GM19455 (cell line): ENCODE measurements at regions not wholly inside any gene's neighbourhood (a gene's known extent, or its start where the extent isn't known, plus 50 kb on each side); places are given as distances from the start of the nearest gene placed in this dataset.
"Not testable (repeated sequence)": the region's sequence is repeated elsewhere in the genome, so short reads cannot be mapped to it uniquely, and the experiment has no call there.

Source experiments
- ATAC-seq: cut with Tn5 transposase; IDR thresholded peaks from one replicate; pipeline ENCODE4 v1.9.1; 2021; ENCODE audit not compliant: unreplicated experiment

DNA sequence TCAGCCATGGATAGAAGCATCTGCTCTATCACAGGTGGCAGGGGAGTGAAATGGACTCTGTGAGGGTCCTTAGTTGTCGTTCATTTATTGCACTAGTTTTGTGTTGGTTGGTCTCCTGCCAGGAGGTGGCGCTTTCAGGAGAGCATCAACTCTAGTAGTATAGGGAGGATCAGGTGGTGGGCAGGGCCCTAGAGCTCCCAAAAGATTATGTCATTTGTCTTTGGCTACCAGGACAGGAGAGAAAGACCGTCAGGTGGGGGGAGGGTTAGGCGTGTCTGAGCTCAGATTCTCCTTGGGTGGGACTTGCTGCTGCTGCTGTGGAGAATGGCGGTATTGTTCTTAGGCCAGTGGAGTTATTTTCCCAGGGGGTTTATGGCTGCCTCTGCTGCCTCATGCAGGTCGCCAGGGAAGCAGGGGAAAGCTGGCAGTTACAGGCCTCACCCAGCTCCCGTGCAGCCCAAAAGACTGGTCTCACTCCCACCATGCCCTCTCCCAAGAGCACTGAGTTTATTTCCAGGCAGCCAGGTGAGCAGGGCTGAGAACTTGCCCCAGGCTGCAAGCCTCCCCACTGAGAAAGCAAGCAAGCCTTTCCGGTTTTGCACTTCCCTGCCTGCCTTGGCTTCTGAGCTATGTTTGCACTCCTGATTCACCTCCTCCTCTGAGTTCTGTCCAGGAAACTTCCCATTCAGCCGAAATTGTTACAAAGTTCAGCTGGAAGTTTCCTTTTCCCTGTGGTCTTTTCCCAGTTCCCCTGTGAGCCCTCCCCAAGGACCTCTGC lies 317.3 kb downstream of the TAF11L14 start:
- no peak for ATAC-seq

DNA sequence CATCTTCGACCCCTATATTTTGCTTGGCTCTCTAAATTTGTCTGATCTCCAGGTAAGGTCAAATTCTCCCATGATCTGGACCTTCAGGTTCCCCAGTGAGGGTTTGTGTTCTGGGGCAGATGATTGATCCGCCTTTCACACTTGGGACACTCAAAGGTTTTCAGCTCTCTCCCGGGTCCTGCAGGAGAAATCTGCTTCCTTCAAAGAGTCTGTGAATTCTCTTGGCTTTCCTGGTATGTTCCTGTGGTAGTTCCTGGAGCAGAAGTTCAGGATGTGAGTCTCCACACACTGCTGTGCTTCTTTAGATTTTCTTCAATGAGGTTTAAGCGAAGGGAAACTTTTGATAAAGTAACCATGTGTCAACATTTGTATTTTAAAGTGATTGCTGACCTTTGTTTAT lies 318.0 kb downstream of the TAF11L14 start:
- ATAC-seq, result no peak

DNA sequence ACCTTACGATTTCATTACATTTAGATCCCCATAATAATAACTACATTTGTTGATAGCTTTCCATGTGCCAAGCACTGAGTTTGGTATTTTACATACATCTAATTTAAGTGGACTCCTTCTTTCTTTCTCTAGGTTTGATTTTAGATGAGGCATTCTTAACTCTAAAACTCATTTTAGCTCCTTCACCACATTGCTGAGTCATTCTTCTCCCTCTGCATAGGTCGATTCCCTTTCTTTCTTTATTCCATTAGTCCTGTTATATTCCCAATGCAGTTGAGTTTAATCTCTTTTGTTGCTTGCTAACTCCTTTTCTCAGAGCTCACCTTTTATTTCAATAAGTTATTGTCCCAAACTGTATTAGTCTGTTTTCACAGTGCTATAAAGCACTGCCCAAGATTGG lies 329.8 kb downstream of the TAF11L14 start:
- no peak for ATAC-seq

DNA sequence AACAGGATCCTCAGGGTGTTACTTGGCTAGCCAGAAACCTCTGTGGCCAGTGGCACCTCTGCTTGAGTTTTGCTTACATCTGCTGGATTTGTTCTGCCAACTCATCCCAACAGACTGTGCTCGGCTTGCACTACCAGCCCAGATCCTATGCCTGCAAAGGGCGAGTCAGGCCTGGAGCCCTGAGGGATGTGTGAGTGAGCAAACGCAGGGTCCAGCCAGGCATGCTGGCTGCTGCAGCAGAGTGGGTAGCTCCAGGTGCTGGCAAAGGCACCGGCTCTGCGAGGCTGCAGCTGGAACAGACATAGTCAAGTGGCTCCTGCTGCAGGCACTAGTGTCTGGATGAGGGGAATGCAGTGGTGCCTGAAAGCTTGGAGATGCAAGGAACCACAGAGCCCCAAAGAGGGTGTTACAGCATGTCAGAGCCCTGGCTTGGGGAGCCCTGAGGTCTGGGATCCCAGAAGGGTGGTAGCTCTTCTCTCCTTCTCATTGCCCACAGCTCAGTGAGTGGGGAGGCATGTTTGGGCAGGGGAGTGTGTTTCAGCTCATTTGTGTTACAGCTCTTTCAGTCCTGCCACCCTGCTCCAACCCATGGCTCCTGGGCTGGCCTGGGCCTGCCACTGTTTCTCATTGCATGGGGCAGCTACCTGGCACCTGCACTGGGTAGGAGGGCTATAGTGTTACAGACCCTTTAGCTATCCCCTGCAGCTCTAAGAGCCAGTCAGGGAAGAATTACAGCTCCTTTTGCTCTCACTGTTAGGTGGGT lies 332.6 kb downstream of the TAF11L14 start:
- ATAC-seq, result no peak

- no peak for ATAC-seq
Measured at GRCh38 chr5:17976404-17976803, 342.1 kb downstream of the TAF11L14 start.

- ATAC-seq, result no peak
Measured at GRCh38 chr5:17978954-17979353, 344.7 kb downstream of the TAF11L14 start.

DNA sequence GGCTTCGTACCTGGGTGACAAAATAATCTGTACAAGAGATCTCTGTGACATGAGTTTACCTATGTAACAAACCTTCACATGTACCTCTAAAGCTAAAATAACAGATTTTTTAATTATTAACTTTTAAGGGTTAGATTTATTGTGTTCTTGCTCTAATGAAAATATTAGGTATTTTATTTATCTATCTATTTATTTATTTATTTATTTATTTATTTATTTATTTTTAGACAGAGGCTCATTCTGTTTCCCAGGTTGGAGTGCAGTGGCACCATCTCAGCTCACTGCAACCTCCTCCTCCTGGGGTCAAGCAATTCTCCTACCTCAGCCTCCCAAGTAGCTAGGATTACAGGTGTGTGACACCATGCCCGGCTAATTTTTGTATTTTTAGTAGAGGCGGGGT lies 348.4 kb downstream of the TAF11L14 start:
- ATAC-seq, result not testable (repeated sequence)

- ATAC-seq, result no peak
Measured at GRCh38 chr5:17989036-17989435, 354.8 kb downstream of the TAF11L14 start.

DNA sequence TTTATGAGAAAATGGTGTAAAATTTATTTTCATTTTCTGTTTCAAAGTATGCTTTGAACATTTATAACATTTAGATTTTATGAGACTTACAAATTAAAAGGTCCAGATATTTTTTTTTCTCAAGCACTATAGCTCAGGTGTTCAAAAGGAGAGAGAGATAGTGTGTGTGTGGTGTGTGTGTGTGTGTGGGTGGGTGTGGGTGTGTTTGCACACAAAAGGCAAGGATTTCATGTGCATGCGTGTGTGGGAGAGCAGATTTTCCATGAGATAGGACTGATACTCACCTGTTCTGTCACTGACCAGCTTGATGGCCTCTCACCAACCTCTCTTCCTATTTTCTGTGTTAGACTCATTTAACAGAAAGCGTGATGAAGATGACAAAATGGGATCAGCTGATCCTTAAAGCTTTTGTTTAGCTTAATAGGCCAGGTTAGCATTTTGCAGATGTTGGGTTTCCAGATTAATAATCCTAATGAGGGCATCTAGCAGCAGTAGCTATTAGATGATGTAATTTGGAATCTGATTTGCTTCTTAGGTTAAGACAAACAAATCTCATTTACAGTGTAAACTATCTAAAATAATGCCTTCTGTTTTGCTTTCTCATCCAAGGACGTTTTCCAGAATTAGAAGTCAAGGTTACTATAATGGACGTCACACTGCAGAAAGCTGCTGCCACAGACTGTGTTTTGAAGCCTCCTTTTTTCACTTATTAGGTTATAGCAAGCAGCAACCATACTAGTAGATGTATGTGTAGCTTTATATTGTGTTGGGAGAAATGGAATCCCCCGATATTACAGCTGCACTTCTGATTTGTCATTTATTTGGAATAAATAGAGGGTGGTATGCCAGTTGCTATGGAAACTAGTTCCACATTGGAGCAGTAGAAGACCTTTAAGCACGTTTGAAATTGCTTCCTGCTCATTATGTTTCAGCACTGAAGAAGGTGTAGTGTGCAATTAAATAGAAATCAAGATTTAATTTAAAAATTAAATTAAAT lies 355.6 kb downstream of the TAF11L14 start:
- no peak for ATAC-seq

DNA sequence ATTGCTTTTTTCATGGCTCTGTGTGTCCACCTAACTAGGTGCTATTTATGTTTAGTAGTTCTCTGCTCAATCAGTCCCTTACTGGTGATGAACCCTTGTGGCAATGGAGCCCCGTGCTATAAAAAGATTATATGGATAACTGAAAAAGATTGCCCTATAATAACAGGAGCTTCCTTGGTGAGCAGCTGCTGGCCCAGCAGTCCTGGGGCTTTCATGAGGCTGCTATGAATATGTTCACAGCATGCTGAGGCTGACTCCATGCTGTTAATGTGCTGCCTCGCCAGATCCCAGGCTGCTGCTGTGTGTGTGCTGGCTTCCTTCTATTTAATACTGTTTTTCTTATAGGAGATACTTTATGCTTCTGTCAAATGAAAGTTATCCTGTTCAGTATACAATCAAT lies 357.5 kb downstream of the TAF11L14 start:
- ATAC-seq, result no peak

DNA sequence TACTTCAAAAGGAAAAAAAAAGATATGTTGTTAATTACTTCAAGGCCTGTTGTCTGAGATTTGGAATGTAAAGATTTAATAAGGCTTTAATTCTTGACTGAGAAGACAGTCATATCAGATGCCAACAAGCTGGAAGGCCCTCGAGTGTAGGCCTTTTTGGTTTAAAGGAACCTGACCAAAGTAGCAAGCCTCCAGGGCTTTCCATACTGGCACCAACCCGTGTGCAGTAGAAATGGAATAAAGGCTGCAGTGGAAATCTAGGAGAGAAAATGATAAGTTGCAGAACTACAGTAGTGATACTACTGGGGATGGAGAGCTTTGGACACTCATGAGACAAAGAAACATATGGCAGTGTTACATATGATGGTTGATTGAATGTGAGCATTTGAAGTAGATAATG lies 358.0 kb downstream of the TAF11L14 start:
- no peak for ATAC-seq

DNA sequence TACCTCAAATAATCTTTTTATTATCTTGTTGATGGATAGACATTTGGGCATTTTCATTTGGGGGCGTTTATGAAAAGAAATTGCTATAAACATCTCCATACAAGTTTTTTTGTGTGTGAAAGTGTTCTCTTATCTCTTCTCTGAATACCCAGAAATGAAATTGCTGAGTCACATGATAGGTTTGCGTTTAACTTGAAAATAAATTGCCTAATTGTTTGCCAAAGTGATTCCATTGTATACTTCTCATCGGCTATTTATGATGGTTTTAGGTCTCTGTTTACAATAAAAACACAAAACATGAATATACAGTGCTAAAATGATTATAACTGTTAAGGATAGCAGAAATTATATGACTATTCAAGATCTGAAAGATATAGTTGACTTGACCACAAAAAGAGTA lies 361.7 kb downstream of the TAF11L14 start:
- ATAC-seq, result no peak

- ATAC-seq, result no peak
Measured at GRCh38 chr5:17999858-18000257, 365.6 kb downstream of the TAF11L14 start.

GRCh38 chr5:18000744-18001143 lies 366.5 kb downstream of the TAF11L14 start:
- ATAC-seq, result no peak

- no peak for ATAC-seq
Measured at GRCh38 chr5:18003312-18003711, 369.1 kb downstream of the TAF11L14 start.

DNA sequence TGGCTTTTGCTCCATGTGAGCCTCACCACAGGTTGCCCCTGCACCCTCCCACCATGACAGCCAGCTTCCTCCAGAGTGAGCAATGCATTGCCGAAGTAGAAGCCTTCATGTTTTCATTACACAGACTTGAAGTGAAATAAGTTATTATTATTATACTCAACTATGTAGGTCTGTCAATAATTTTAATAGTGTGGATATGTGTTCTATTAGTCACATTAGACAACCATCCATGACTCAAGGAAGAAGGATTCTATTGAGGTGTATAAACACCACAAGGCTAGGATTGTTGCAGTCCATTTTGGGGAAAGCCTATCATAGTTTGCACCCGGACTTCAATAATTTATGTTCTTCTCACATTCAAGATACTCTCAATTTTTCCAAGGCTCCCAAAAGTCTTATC lies 369.5 kb downstream of the TAF11L14 start:
- ATAC-seq, result no peak

DNA sequence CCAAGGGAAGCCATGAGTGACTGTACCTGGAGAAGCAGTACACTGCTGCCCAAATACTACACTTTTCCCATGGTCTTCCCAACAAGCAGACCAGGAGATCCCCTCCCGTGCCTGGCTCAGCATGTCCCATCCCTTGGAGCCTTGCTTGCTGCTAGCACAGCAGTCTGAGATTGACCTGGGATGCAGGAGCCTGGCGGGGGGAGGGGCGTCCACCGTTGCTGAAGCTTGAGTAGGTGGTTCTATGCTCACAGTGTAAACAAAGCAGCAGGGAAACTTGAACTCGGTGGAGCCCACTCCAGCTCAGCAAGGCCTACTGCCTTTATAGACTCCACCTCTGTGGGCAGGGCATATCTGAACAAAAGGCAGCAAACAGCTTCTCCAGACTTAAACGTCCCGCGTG lies 372.0 kb downstream of the TAF11L14 start:
- ATAC-seq, result not testable (repeated sequence)

GRCh38 chr5:18008940-18009339 lies 374.7 kb downstream of the TAF11L14 start:
- ATAC-seq, result no peak

- no peak for ATAC-seq
Measured at GRCh38 chr5:18010053-18010452, 375.8 kb downstream of the TAF11L14 start.

DNA sequence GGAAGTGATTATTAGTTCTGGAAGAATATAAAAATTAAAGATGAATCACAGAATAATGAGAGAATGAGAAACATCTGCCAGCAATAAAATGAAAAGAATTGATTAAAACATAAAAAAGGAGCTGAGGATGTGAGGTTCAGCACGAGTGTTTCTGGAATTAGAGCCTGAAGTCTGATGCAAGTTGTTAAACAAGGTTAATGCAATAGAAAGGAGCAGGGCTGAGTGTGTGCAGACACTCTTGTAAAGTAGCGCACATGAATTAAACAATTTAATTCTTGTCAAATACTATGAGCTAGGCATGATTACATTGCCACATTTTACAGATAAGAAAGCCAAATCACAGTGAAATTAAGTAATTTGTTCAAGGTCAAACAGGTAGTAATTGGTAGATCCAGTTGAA lies 384.2 kb downstream of the TAF11L14 start:
- no peak for ATAC-seq

GRCh38 chr5:18023275-18023674 lies 389.0 kb downstream of the TAF11L14 start:
- ATAC-seq, result no peak
